ENCODE measurements at regions not wholly inside any gene's neighbourhood (a gene's known extent, or its start where the extent isn't known, plus 50 kb on each side); places are given as distances from the start of the nearest gene placed in this dataset.

GRCh38 chrX:123013141-123013540 lies 170.9 kb upstream of the GRIA3 start:
- TF ChIP-seq CTCF (conservative IDR thresholded peaks at IDR 0.05 in 1 of 2, IDR thresholded peaks at IDR 0.05 in 1 of 2; ENCODE audit: extremely low read depth in 1 of 2, insufficient read depth in 1 of 2, low read depth in 1 of 2, low read length in 2 of 2) (no peak), EZH2 (IDR thresholded peaks at IDR 0.05; ENCODE audit: borderline replicate concordance, low read length) (no peak)

Measured in mammary epithelial cell (primary cell).